A673 (cell line): ENCODE measurements at regions not wholly inside any gene's neighbourhood (a gene's known extent, or its start where the extent isn't known, plus 50 kb on each side); places are given as distances from the start of the nearest gene placed in this dataset.

Experiments
- EZH2 ChIP-seq: fragments of 200-600 bp; sonication (generic); IDR thresholded peaks from 2 replicates; pipeline ENCODE4 v1.6.1; 2017; ENCODE audit warnings: borderline replicate concordance, low read depth, mild to moderate bottlenecking, mixed read lengths, antibody characterized with exemption, low read length; ENCODE audit not compliant: poor library complexity, severe bottlenecking
- TF ChIP-seq, protein P1 (sequence below): fragments of 300-800, 200-600 bp; sonication (generic); conservative IDR thresholded peaks from 2 replicates; pipeline ENCODE4 v1.5.1; 2017; ENCODE audit warnings: low read depth, mild to moderate bottlenecking, antibody characterized with exemption, low read length, moderate library complexity, mixed read lengths

DNA sequence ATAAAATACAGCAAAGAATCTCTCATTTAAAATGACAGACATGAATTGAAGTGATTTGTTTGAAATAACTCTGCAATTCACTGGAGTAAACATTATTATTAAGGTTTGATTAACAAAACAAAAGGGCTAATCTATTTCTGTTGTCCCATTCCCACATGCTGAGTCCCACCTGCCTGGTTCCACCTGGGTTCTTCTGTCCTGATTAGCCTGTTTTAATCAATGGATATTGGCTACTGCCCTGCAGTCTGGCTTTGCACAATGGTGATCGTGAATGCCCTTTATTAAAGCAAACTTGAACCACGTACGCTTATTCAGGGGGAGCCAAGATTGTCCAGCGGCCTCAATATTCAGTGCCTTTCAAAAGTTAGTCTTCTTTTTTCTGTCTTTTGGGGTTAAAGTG lies 72.8 kb upstream of the CDH19 start:
- TF ChIP-seq, protein P1, sequence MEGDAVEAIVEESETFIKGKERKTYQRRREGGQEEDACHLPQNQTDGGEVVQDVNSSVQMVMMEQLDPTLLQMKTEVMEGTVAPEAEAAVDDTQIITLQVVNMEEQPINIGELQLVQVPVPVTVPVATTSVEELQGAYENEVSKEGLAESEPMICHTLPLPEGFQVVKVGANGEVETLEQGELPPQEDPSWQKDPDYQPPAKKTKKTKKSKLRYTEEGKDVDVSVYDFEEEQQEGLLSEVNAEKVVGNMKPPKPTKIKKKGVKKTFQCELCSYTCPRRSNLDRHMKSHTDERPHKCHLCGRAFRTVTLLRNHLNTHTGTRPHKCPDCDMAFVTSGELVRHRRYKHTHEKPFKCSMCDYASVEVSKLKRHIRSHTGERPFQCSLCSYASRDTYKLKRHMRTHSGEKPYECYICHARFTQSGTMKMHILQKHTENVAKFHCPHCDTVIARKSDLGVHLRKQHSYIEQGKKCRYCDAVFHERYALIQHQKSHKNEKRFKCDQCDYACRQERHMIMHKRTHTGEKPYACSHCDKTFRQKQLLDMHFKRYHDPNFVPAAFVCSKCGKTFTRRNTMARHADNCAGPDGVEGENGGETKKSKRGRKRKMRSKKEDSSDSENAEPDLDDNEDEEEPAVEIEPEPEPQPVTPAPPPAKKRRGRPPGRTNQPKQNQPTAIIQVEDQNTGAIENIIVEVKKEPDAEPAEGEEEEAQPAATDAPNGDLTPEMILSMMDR = no peak
- TF ChIP-seq EZH2 = no peak
